CD4-positive, alpha-beta T cell treated with Interleukin-4 for 4 hours (primary cell): ENCODE measurements at regions not wholly inside any gene's neighbourhood (a gene's known extent, or its start where the extent isn't known, plus 50 kb on each side); places are given as distances from the start of the nearest gene placed in this dataset.
"Not testable (repeated sequence)": the region's sequence is repeated elsewhere in the genome, so short reads cannot be mapped to it uniquely, and the experiment has no call there.

Experiments used
- DNase-seq: peaks from one replicate; pipeline ENCODE4 v3.0.0-alpha.2; 2020

- DNase-seq: no peak
Observed at GRCh38 chr14:81765651-81766275, 232.1 kb upstream of the SEL1L start.

- no peak for DNase-seq
Observed at GRCh38 chr14:81766321-81766915, 232.8 kb upstream of the SEL1L start.

- DNase-seq: no peak
Observed at GRCh38 chr14:81767266-81767995, 233.8 kb upstream of the SEL1L start.

GRCh38 chr14:81771651-81772275, 238.1 kb upstream of the SEL1L start:
- DNase-seq: no peak

- DNase-seq: no peak
Observed at GRCh38 chr14:81772381-81772780, 238.7 kb upstream of the SEL1L start.

- DNase-seq: no peak
Observed at GRCh38 chr14:81776531-81776930, 242.9 kb upstream of the SEL1L start.

- DNase-seq: not testable (repeated sequence)
Observed at GRCh38 chr14:81781798-81782197, 248.1 kb upstream of the SEL1L start.

- DNase-seq: no peak
Observed at GRCh38 chr14:81784084-81784483, 250.4 kb upstream of the SEL1L start.

GRCh38 chr14:81797315-81797714, 263.7 kb upstream of the SEL1L start:
- no peak for DNase-seq

GRCh38 chr14:81801921-81802320, 268.3 kb upstream of the SEL1L start:
- DNase-seq: no peak

- DNase-seq: no peak
Observed at GRCh38 chr14:81802341-81802740, 268.7 kb upstream of the SEL1L start.

GRCh38 chr14:81805785-81806184, 272.1 kb upstream of the SEL1L start:
- DNase-seq: no peak

- no peak for DNase-seq
Observed at GRCh38 chr14:81811705-81812269, 278.1 kb upstream of the SEL1L start.

- no peak for DNase-seq
Observed at GRCh38 chr14:81818271-81818670, 284.6 kb upstream of the SEL1L start.

GRCh38 chr14:81819344-81819743, 285.7 kb upstream of the SEL1L start:
- DNase-seq: no peak

- no peak for DNase-seq
Observed at GRCh38 chr14:81819910-81820309, 286.3 kb upstream of the SEL1L start.

GRCh38 chr14:81826081-81826480, 292.4 kb upstream of the SEL1L start:
- DNase-seq: no peak

GRCh38 chr14:81829447-81829846, 295.8 kb upstream of the SEL1L start:
- DNase-seq: no peak

- no peak for DNase-seq
Observed at GRCh38 chr14:81831128-81831820, 297.6 kb upstream of the SEL1L start.

GRCh38 chr14:81834308-81834707, 300.7 kb upstream of the SEL1L start:
- no peak for DNase-seq

GRCh38 chr14:81837304-81837703, 303.7 kb upstream of the SEL1L start:
- no peak for DNase-seq

GRCh38 chr14:81839056-81839455, 305.4 kb upstream of the SEL1L start:
- no peak for DNase-seq

GRCh38 chr14:81841346-81841745, 307.7 kb upstream of the SEL1L start:
- no peak for DNase-seq
